ENCODE measurements at regions not wholly inside any gene's neighbourhood (a gene's known extent, or its start where the extent isn't known, plus 50 kb on each side); places are given as distances from the start of the nearest gene placed in this dataset.

GRCh38 chr5:148708854-148709253 is 54.5 kb upstream of the HTR4 start:
- H3K9me3 Mint-ChIP-seq, result peaks cover 0 to 2% (median 0%) of the 10 kb centered on the region in 3 donors
- peaks cover 11% of the 10 kb centered on the region for H3K27me3 Mint-ChIP-seq
- H3K36me3 Mint-ChIP-seq, result no peaks in the 10 kb centered on the region
- no peak overlapping the region for H3K27ac Mint-ChIP-seq
- H3K4me1 Mint-ChIP-seq, result no peaks in the 10 kb centered on the region
- H3K4me3 Mint-ChIP-seq, result no peak overlapping the region

- H3K27ac Mint-ChIP-seq, result no peak overlapping the region
- H3K27me3 Mint-ChIP-seq, result peaks cover 4% of the 10 kb centered on the region
- no peak overlapping the region for H3K4me3 Mint-ChIP-seq
- H3K9me3 Mint-ChIP-seq, result peaks cover 0 to 4% (median 0%) of the 10 kb centered on the region in 3 donors
- no peaks in the 10 kb centered on the region for H3K4me1 Mint-ChIP-seq
- no peaks in the 10 kb centered on the region for H3K36me3 Mint-ChIP-seq
These were observed 57.6 kb upstream of the HTR4 start for GRCh38 chr5:148711961-148712360.

- Mint-ChIP-seq H3K27me3 (peaks cover 6% of the 10 kb centered on the region), H3K9me3 (peaks cover 0 to 4% (median 0%) of the 10 kb centered on the region in 3 donors), H3K4me3 (peak overlapping the region in 1 of 4 donors; percentile 25), H3K4me1 (no peaks in the 10 kb centered on the region), H3K27ac (no peak overlapping the region), H3K36me3 (no peaks in the 10 kb centered on the region)
These were observed 59.6 kb upstream of the HTR4 start for GRCh38 chr5:148713735-148714508.

- Mint-ChIP-seq H3K4me3 (no peak overlapping the region), H3K4me1 (no peaks in the 10 kb centered on the region), H3K36me3 (no peaks in the 10 kb centered on the region), H3K27ac (no peak overlapping the region), H3K27me3 (peaks cover 7% of the 10 kb centered on the region), H3K9me3 (peaks cover 0 to 4% (median 0%) of the 10 kb centered on the region in 3 donors)
These were observed 62.4 kb upstream of the HTR4 start for GRCh38 chr5:148716716-148717115.

GRCh38 chr5:148717668-148718067 is 63.3 kb upstream of the HTR4 start:
- H3K27me3 Mint-ChIP-seq, result peaks cover 4% of the 10 kb centered on the region
- H3K4me3 Mint-ChIP-seq, result no peak overlapping the region
- no peak overlapping the region for H3K27ac Mint-ChIP-seq
- H3K36me3 Mint-ChIP-seq, result no peaks in the 10 kb centered on the region
- H3K4me1 Mint-ChIP-seq, result no peaks in the 10 kb centered on the region
- peaks cover 0 to 4% (median 0%) of the 10 kb centered on the region in 3 donors for H3K9me3 Mint-ChIP-seq

- peaks cover 1% of the 10 kb centered on the region for H3K36me3 Mint-ChIP-seq
- H3K4me3 Mint-ChIP-seq, result no peak overlapping the region
- H3K9me3 Mint-ChIP-seq, result peaks cover 0 to 4% (median 0%) of the 10 kb centered on the region in 3 donors
- H3K27me3 Mint-ChIP-seq, result peaks cover 6% of the 10 kb centered on the region
- no peak overlapping the region for H3K27ac Mint-ChIP-seq
- no peaks in the 10 kb centered on the region for H3K4me1 Mint-ChIP-seq
These were observed 65.3 kb upstream of the HTR4 start for GRCh38 chr5:148719605-148720004.

GRCh38 chr5:148720257-148720656 is 65.9 kb upstream of the HTR4 start:
- H3K27ac Mint-ChIP-seq, result no peak overlapping the region
- H3K4me1 Mint-ChIP-seq, result no peaks in the 10 kb centered on the region
- peaks cover 1% of the 10 kb centered on the region for H3K36me3 Mint-ChIP-seq
- H3K4me3 Mint-ChIP-seq, result no peak overlapping the region
- peaks cover 0 to 2% (median 0%) of the 10 kb centered on the region in 3 donors for H3K9me3 Mint-ChIP-seq
- peaks cover 6% of the 10 kb centered on the region for H3K27me3 Mint-ChIP-seq

- Mint-ChIP-seq H3K9me3 (no peaks in the 10 kb centered on the region), H3K4me1 (peaks cover 0 to under 1% (median 0%) of the 10 kb centered on the region in 3 donors), H3K27me3 (peaks cover 7% of the 10 kb centered on the region), H3K36me3 (peaks cover 1% of the 10 kb centered on the region), H3K4me3 (no peak overlapping the region), H3K27ac (no peak overlapping the region)
These were observed 68.8 kb upstream of the HTR4 start for GRCh38 chr5:148723143-148723542.

- Mint-ChIP-seq H3K27me3 (peaks cover 6% of the 10 kb centered on the region), H3K4me1 (peaks cover 0 to 2% (median under 1%) of the 10 kb centered on the region in 3 donors), H3K4me3 (no peak overlapping the region), H3K27ac (no peak overlapping the region), H3K36me3 (peaks cover 1% of the 10 kb centered on the region), H3K9me3 (no peaks in the 10 kb centered on the region)
These were observed 71.3 kb upstream of the HTR4 start for GRCh38 chr5:148725675-148726074.

- peaks cover 13 to 17% (median 16%) of the 10 kb centered on the region in 3 donors for H3K4me1 Mint-ChIP-seq
- H3K36me3 Mint-ChIP-seq, result no peaks in the 10 kb centered on the region
- no peak overlapping the region for H3K4me3 Mint-ChIP-seq
- H3K27ac Mint-ChIP-seq, result no peak overlapping the region
- no peaks in the 10 kb centered on the region for H3K9me3 Mint-ChIP-seq
- peaks cover 7% of the 10 kb centered on the region for H3K27me3 Mint-ChIP-seq
These were observed 74.9 kb upstream of the HTR4 start for GRCh38 chr5:148729182-148729581.

GRCh38 chr5:148730270-148730669 is 75.9 kb upstream of the HTR4 start:
- no peaks in the 10 kb centered on the region for H3K9me3 Mint-ChIP-seq
- peak overlapping the region in 1 of 4 donors; percentile 39 for H3K4me3 Mint-ChIP-seq
- H3K27me3 Mint-ChIP-seq, result peaks cover 7% of the 10 kb centered on the region
- H3K4me1 Mint-ChIP-seq, result peaks cover 13 to 17% (median 16%) of the 10 kb centered on the region in 3 donors
- H3K36me3 Mint-ChIP-seq, result no peaks in the 10 kb centered on the region
- H3K27ac Mint-ChIP-seq, result no peak overlapping the region

GRCh38 chr5:148730942-148731898 is 76.9 kb upstream of the HTR4 start:
- Mint-ChIP-seq H3K36me3 (no peaks in the 10 kb centered on the region), H3K4me3 (peak overlapping the region; percentile 78 to 97 (median 88)), H3K4me1 (peaks cover 13 to 17% (median 16%) of the 10 kb centered on the region in 3 donors), H3K27me3 (peaks cover 7% of the 10 kb centered on the region), H3K27ac (peak overlapping the region; percentile 27 to 64 (median 57)), H3K9me3 (no peaks in the 10 kb centered on the region)

- H3K4me3 Mint-ChIP-seq, result peak overlapping the region in 1 of 4 donors; percentile 62
- no peaks in the 10 kb centered on the region for H3K9me3 Mint-ChIP-seq
- H3K27ac Mint-ChIP-seq, result no peak overlapping the region
These were observed 78.4 kb upstream of the HTR4 start for GRCh38 chr5:148732692-148733091.

GRCh38 chr5:148733601-148734438 is 79.5 kb upstream of the HTR4 start:
- Mint-ChIP-seq H3K27me3 (peaks cover 4% of the 10 kb centered on the region), H3K4me3 (peak overlapping the region in 1 of 4 donors; percentile 33), H3K27ac (no peak overlapping the region), H3K4me1 (peaks cover 13 to 16% (median 16%) of the 10 kb centered on the region in 3 donors), H3K9me3 (no peaks in the 10 kb centered on the region), H3K36me3 (no peaks in the 10 kb centered on the region)

More at GRCh38 chr5:148732692-148733091, 78.4 kb upstream of the HTR4 start:
- peaks cover 13 to 17% (median 16%) of the 10 kb centered on the region in 3 donors for H3K4me1 Mint-ChIP-seq
- H3K27me3 Mint-ChIP-seq, result peaks cover 6% of the 10 kb centered on the region
- H3K36me3 Mint-ChIP-seq, result no peaks in the 10 kb centered on the region
